GM12891 (cell line): ENCODE measurements at regions not wholly inside any gene's neighbourhood (a gene's known extent, or its start where the extent isn't known, plus 50 kb on each side); places are given as distances from the start of the nearest gene placed in this dataset.

ENCODE experiments used
- DNase-seq: peaks from one replicate; pipeline ENCODE4 v3.0.0; 2011; ENCODE audit warnings: low spot score; ENCODE audit not compliant: insufficient read length
- FAIRE-seq: peaks from 2 replicates; lab custom pipeline; 2011; peaks lifted over from hg19 to GRCh38; lab: Jason Lieb, UNC
- PAX5 ChIP-seq: IDR thresholded peaks from 2 replicates; pipeline ENCODE4 v1.6.1; 2011; ENCODE audit warnings: low read length, moderate library complexity, mild to moderate bottlenecking; ENCODE audit not compliant: insufficient read depth, severe bottlenecking
- POLR2A ChIP-seq: IDR thresholded peaks from 2 replicates; pipeline ENCODE4 v1.6.1; 2011; ENCODE audit warnings: low read depth, low read length, control low read depth
- POLR2AphosphoS5 ChIP-seq: IDR thresholded peaks from 2 replicates; pipeline ENCODE4 v1.6.1; 2011; ENCODE audit warnings: low read depth, low read length, control low read depth
- POU2F2 ChIP-seq: IDR thresholded peaks from 2 replicates; pipeline ENCODE4 v1.6.1; 2011; ENCODE audit warnings: low read depth, mild to moderate bottlenecking, control low read depth, low read length, moderate library complexity
- SPI1 ChIP-seq: IDR thresholded peaks from 2 replicates; pipeline ENCODE4 v1.6.1; 2011; ENCODE audit warnings: low read depth, low read length, control low read depth
- TAF1 ChIP-seq: IDR thresholded peaks from 2 replicates; pipeline ENCODE4 v1.6.1; 2011; ENCODE audit warnings: low read depth, low read length, control low read depth

DNA sequence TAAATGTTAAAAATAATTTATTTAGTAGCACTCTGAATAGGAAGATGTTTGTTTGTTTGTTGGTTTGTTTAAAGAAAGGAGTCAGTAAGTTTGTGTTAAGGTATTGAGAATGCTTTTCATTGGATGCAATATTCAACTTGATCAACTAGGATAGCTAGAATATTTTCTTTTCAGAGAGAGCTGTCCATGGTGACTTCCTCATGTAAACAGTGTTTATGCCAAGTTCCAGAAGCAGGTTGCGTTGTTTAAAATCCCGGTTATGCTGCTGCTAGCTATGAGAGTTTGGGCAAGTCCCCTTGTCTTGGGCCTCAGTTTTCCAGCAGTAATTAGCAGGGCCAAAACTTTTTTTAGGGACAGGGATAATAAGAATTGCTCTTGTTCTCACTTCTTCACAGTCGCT lies 876.2 kb upstream of the HS3ST1 start:
- DNase-seq: no peak
- no peak for TF ChIP-seq POLR2AphosphoS5
- TF ChIP-seq POLR2A: no peak
- TF ChIP-seq TAF1: no peak
- TF ChIP-seq POU2F2: no peak
- no peak for TF ChIP-seq PAX5
- no peak for TF ChIP-seq SPI1
- FAIRE-seq: no peak

DNA sequence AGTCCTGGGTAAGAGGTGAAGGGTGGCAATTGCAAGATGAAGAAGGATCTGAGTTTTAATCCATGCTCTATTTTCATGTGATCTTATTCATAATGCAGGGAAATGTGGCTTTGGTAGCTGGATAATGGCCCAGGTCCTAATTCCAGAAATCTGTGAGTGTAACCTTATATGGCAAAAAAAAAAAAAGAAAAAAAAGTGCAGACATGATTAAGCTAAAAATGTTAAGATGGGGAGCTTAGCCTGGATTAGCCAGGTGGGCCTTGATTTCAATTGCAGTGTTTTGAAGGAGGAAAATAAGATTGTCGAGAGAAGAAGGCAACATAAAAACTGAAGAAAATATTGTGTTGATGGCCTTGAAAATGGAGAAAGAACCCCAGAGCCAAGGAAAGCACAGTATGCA lies 867.7 kb upstream of the HS3ST1 start:
- FAIRE-seq: no peak

DNA sequence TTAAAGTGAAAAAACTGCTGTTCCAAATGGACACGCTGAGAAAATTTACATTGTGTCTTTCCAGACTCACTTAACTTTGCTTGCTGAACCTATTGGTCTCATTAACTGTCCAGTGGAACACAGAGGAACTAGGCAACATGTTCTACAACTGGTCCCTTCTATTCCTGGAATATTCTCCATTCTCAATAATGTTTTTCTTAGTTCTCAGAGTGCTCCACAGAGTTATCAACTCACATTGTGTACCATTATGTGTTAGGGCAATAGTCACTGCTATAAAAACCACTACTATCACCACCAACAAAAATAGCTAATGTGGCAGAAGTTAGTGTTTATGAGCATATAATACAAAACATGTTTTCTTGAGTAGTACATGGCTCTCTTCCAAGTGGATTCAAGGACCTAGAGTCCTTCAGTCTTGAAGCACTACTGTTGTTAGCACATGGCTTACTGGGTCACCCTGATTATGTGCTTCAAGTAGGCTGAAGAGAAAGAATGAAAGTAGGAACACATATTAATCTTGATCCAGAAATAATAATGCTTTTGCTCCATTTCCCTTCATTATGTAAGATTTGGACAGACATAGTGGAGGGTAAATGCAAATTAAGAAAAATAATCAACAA lies 865.3 kb upstream of the HS3ST1 start:
- TF ChIP-seq SPI1 (no peak), PAX5 (no peak), POLR2AphosphoS5 (no peak), POU2F2 (no peak), POLR2A (no peak), TAF1 (no peak)
- FAIRE-seq (no peak), DNase-seq (no peak)

More for the DNA sequence above, 867.7 kb upstream of the HS3ST1 start:
- TF ChIP-seq PAX5 (no peak), SPI1 (no peak), POU2F2 (no peak), POLR2AphosphoS5 (no peak), TAF1 (no peak), POLR2A (no peak)
- DNase-seq: no peak

DNA sequence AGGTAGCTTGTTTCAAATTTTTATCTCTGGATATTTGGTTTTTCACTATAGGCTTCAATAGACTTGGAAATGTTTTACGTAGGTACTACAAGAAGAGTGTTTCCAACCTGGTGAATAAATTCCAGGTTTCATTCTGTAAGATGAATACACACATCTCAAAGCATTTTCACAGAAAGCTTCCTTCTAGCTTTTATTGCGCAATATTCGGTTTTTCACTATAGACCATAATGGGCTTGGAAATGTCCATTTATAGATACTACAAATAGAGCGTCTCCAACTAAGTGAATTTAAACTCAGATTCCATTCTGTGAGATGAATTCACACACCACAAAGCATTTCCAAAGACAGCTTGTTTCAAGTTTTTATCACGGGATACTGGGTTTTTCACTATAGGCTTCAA lies 857.7 kb upstream of the HS3ST1 start:
- FAIRE-seq (no peak), DNase-seq (no peak)
- TF ChIP-seq POLR2AphosphoS5: no peak
- no peak for TF ChIP-seq TAF1
- TF ChIP-seq POLR2A: no peak
- TF ChIP-seq PAX5: no peak
- no peak for TF ChIP-seq SPI1
- TF ChIP-seq POU2F2: no peak

DNA sequence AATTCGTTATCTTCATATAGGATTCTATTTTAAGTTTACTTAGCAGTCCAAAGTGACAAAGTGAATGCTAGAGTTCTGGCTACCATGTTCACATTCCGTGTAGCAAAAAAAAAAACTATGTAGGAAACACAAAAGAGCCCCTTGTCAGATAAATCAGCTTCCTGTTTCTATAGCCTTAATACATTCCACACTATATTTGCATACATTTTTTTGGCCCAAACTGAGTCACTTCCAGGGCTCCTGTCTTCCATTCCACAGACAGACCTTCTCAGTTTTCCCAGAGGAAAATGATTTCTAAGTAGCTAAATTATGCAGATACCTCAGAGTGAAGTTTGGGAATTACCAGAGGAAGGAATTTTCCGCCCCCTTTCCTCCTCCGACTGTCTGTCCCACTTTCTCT lies 841.9 kb upstream of the HS3ST1 start:
- FAIRE-seq: no peak
- DNase-seq: no peak
- TF ChIP-seq SPI1 (no peak), PAX5 (no peak), POLR2A (no peak), POLR2AphosphoS5 (no peak), POU2F2 (no peak), TAF1 (no peak)

DNA sequence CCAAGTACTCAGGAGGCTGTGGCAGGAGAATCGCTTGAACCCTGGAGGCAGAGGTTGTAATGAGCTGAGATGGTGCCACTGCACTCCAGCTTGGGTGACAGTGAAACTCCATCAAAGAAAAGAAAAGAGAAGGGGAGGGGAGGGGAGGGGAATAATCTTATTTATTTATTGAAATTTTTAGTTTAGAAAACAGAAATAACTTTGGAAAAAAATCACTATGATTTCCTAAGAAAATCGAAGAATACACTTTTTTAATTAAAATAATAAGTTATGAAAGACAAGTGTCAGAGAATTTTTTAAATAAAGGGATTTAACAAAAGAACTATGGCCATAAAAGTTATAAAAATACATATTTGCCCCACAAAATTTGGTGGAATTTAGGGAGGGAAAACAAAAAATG lies 836.9 kb upstream of the HS3ST1 start:
- TF ChIP-seq POU2F2: no peak
- DNase-seq (no peak), FAIRE-seq (no peak)

DNA sequence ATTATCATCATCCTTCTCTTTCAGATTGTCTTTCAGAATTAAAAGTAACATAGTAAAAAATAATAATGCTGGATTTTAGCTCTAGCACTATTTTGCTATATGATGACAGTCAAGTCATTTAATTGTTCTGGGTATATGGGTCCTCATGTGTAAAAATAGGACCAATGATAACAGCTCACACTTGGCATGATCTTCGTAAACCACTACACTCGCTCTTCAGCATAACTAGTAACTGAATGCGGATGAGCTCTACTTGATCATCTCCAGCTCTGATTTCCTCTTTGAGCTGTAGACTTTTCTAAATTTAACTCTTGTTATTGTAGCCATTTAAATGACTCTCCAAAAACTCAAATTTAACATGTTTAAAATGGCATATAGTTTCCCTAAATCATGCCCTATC lies 831.8 kb upstream of the HS3ST1 start:
- DNase-seq (no peak), FAIRE-seq (no peak)
- no peak for TF ChIP-seq POLR2AphosphoS5
- TF ChIP-seq POLR2A: no peak
- TF ChIP-seq PAX5: no peak
- no peak for TF ChIP-seq SPI1
- TF ChIP-seq POU2F2: no peak
- no peak for TF ChIP-seq TAF1

DNA sequence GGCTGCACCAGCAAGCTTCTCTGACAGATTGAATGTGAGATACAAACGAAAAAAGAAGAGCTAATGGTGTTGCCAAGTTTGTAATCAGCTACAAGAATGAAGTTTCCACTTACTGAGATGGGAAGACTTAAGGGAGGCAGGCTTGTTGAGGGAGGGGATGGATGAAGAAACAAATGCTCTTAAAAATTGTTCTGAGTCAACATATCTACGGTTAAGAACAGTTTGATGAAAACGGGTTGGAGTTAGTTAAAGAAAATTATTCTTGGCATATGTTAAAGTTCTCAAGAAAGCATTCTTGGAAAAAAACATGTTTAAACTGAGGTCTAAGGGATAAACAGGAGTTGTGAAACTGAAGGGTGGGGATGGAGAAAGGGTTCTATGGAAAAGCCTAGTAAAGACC lies 816.3 kb upstream of the HS3ST1 start:
- DNase-seq (no peak), FAIRE-seq (no peak)
- no peak for TF ChIP-seq POLR2AphosphoS5
- no peak for TF ChIP-seq PAX5
- no peak for TF ChIP-seq POLR2A
- no peak for TF ChIP-seq SPI1
- TF ChIP-seq POU2F2: no peak
- TF ChIP-seq TAF1: no peak

DNA sequence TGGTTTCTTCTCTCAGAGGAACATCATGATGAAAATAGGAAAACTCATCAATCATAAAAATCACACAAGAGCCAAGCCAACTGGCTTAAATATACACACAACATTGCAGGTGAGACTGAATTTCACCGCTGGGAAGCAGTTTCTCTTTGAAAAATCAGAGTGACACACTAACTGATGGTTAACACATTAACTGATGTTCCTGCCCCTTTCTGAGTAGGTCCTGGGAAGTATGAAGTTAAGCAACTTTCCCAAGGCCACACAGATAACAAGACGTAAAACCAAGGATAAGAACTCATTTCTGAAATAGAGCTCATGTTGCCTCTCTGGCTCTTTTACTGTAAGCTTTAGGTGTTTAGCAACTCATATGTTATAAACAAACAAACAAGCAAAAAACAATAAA lies 813.7 kb upstream of the HS3ST1 start:
- FAIRE-seq: no peak
- TF ChIP-seq POLR2AphosphoS5 (no peak), PAX5 (no peak), SPI1 (no peak), POU2F2 (no peak), TAF1 (no peak), POLR2A (no peak)
- no peak for DNase-seq

DNA sequence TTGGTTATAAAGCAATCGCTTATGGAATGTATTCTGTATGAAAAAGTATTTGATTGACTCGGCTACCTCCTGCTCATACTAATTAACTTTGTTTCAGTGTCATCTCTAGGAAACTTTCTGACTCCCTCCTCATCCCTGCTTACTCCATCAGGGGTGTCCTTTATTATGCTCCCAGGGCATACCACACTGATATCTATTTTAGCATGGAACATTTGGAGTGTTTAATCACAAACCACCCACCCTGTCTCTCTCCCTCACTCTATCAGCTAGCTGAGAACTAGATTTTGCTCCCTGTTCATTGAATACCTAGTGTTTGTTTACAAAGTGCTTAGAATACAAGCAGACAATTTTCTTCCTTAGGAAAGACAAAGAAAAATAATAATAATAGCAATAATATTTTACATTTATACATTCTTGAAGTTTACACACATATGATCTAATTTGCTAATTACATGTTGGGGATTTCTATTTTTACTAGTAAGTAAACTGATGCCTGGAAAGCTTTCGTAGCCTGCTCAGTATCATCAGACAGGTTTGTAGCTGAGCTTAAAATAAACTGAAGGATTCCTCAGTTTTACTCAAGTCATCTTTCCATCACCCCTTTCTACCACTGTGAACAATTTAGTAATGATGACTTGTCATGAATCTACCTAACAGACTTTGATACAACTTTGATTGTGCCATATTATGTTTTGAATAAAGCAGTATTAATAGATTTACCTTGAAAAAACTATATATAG lies 811.4 kb upstream of the HS3ST1 start:
- TF ChIP-seq POLR2A (no peak), TAF1 (no peak), POLR2AphosphoS5 (no peak), POU2F2 (no peak), SPI1 (no peak), PAX5 (no peak)
- no peak for DNase-seq
- FAIRE-seq: no peak
